K562 (cell line): ENCODE measurements at regions not wholly inside any gene's neighbourhood (a gene's known extent, or its start where the extent isn't known, plus 50 kb on each side); places are given as distances from the start of the nearest gene placed in this dataset.

Source experiments
- ATAC-seq: fragments of 200-7000 bp; cut with Tn5 transposase; 3 replicates; pipeline ENCODE4 v1.9.1; 2020; ENCODE audit warnings: moderate library complexity
- BruUV-seq: library from RNA; stranded (reverse); fragments of 400-500 nt; replicated peaks from 2 replicates; lab custom pipeline; 2021; lab: Mats Ljungman, UMichigan
- CTCF ChIA-PET: fragments of 300-600 bp; formaldehyde crosslinking; extraction: SDS; loops from one replicate; lab custom pipeline; 2021; ENCODE audit warnings: low intra/inter-chr PET ratio; lab: Yijun Ruan, JAX
- POLR2A ChIA-PET: fragments of 300-600, 350-650 bp; sonication (Branson Sonifier 250); formaldehyde crosslinking; extraction: SDS; loops from one replicate; lab custom pipeline; 2021; ENCODE audit warnings: antibody characterized with exemption, inconsistent platforms; lab: Yijun Ruan, JAX
- DNase-seq, 4 experiments: peaks; one replicate each; pipeline versions ENCODE4 v3.0.0 to v3.0.0-alpha.2; 2011 to 2018; ENCODE audit warnings: low spot score in 3 of 4, mixed read lengths in 3 of 4; ENCODE audit errors: extremely low read depth in 1 of 4
- FAIRE-seq: peaks from 2 replicates; lab custom pipeline; 2011; peaks lifted over from hg19 to GRCh38; lab: Jason Lieb, UNC
- H2AFZ ChIP-seq: 2 replicates; pipeline ENCODE4 v1.6.0; 2011; ENCODE audit warnings: low read depth, low read length, control low read depth, inconsistent platforms
- H3K27ac ChIP-seq: fragments of 200-600 bp; 3 replicates; pipeline ENCODE4 v1.8.0; 2011; ENCODE audit warnings: low read depth, mild to moderate bottlenecking, control low read depth, inconsistent platforms, low read length, moderate library complexity, mixed read lengths; ENCODE audit errors: extremely low read depth
- H3K27me3 ChIP-seq, 2 experiments: fragments of 300-600 bp in 1 of 2; 2 replicates in 1 of 2; 3 replicates in 1 of 2; pipeline versions ENCODE4 v1.6.0 to v1.8.0; 2011; ENCODE audit warnings: inconsistent platforms in 2 of 2, low read length in 2 of 2, mild to moderate bottlenecking in 1 of 2, mixed read lengths in 1 of 2, moderate library complexity in 1 of 2; ENCODE audit not compliant: control insufficient read depth in 2 of 2, insufficient read depth in 2 of 2
- H3K36me3 ChIP-seq: fragments of 300-600 bp; 3 replicates; pipeline ENCODE4 v1.8.0; 2011; ENCODE audit warnings: mild to moderate bottlenecking, low read length, inconsistent platforms; ENCODE audit not compliant: control insufficient read depth, insufficient read depth
- H3K4me1 ChIP-seq, 2 experiments: fragments of 200-600 bp in 1 of 2; replicated peaks in 1 of 2; 2 replicates in 1 of 2; 3 replicates in 1 of 2; pipeline versions ENCODE4 v1.5.1 to v1.8.0; 2011; ENCODE audit warnings: inconsistent platforms in 2 of 2, low read length in 2 of 2, mild to moderate bottlenecking in 1 of 2, mixed read lengths in 1 of 2, moderate library complexity in 1 of 2; ENCODE audit not compliant: control insufficient read depth in 2 of 2, insufficient read depth in 2 of 2
- H3K4me2 ChIP-seq: 2 replicates; pipeline ENCODE4 v1.6.1; 2011; ENCODE audit warnings: low read length, control low read depth, inconsistent platforms, mixed read lengths; ENCODE audit not compliant: insufficient read depth
- H3K4me3 ChIP-seq: fragments of 200-600 bp; sonication (generic), shearing (Covaris generic); 2 replicates; pipeline ENCODE4 v1.5.1; 2016; ENCODE audit warnings: control low read depth, inconsistent platforms
- H3K79me2 ChIP-seq: fragments of 200-600 bp; 3 replicates; pipeline ENCODE4 v1.8.0; 2011; ENCODE audit warnings: low read length, inconsistent platforms; ENCODE audit not compliant: control insufficient read depth, insufficient read depth
- H3K9ac ChIP-seq, 2 experiments: 2 replicates each; pipeline versions ENCODE4 v1.6.0 to v1.6.1; 2011; ENCODE audit warnings: low read depth in 2 of 2, low read length in 2 of 2, control low read depth in 1 of 2, inconsistent platforms in 1 of 2, mild to moderate bottlenecking in 1 of 2, mixed read lengths in 1 of 2; ENCODE audit not compliant: insufficient read depth in 1 of 2
- H3K9me1 ChIP-seq: one replicate; pipeline ENCODE4 v1.6.0; 2011; ENCODE audit warnings: inconsistent platforms, mild to moderate bottlenecking, low read length, moderate library complexity; ENCODE audit not compliant: control insufficient read depth, insufficient read depth
- H3K9me3 ChIP-seq: replicated peaks from 2 replicates; pipeline ENCODE4 v1.5.1; 2011; ENCODE audit warnings: low read depth, low read length, inconsistent platforms; ENCODE audit not compliant: control insufficient read depth, insufficient read depth
- H4K20me1 ChIP-seq: replicated peaks from 2 replicates; pipeline ENCODE4 v1.6.1; 2011; ENCODE audit warnings: low read length, inconsistent platforms, mixed read lengths; ENCODE audit not compliant: control insufficient read depth, insufficient read depth
- BRD4 ChIP-seq: fragments of 200-600 bp; sonication (generic); IDR thresholded peaks from 2 replicates; pipeline ENCODE4 v1.6.1; 2017; ENCODE audit warnings: inconsistent platforms
- FOXA3 ChIP-seq, 2 experiments: fragments of 450-650 bp in 1 of 2; sonication (generic) in 1 of 2; formaldehyde crosslinking; IDR thresholded peaks in 1 of 2; conservative IDR thresholded peaks in 1 of 2; 2 replicates each; pipeline versions ENCODE4 v1.4.0 to v1.8.0; 2020 to 2022; ENCODE audit warnings: mild to moderate bottlenecking in 2 of 2, missing genetic modification reagents in 1 of 2
- NFXL1 ChIP-seq: fragments of 450-650 bp; formaldehyde crosslinking; IDR thresholded peaks from 2 replicates; pipeline ENCODE4 v1.4.0; 2021; ENCODE audit warnings: mild to moderate bottlenecking
- NR0B1 ChIP-seq: fragments of 450-650 bp; IDR thresholded peaks from one replicate; pipeline ENCODE4 v1.6.1; 2018; ENCODE audit warnings: mild to moderate bottlenecking, moderate library complexity; ENCODE audit not compliant: partially characterized antibody
- SREBF2 ChIP-seq: sonication (generic); formaldehyde crosslinking; IDR thresholded peaks from 2 replicates; pipeline ENCODE4 v1.4.0; 2020; ENCODE audit warnings: mild to moderate bottlenecking, missing genetic modification reagents
- THAP7 ChIP-seq: fragments of 250-450 bp; sonication (Bioruptor Pico); IDR thresholded peaks from 2 replicates; pipeline ENCODE4 v1.5.0; 2021
- ZBTB17 ChIP-seq: fragments of 450-650 bp; formaldehyde crosslinking; IDR thresholded peaks from 2 replicates; pipeline ENCODE4 v1.4.0; 2020; ENCODE audit warnings: mild to moderate bottlenecking
- WGBS: fragments of 100-300 bp; shearing (Covaris generic); methylation state at CpG from one replicate; pipeline ENCODE4 v1.1.6; 2016; ENCODE audit warnings: low coverage, mixed read lengths; ENCODE audit not compliant: insufficient coverage; ENCODE audit errors: missing lambda C conversion rate; 5-methylcytosine and 5-hydroxymethylcytosine counted together
- in situ Hi-C: fragments of 300-500 bp; cut with MboI; formaldehyde crosslinking; loops from 4 replicates; pipeline ENCODE4 v1.15.0; 2018; ENCODE audit warnings: inconsistent platforms, mixed read lengths
- intact Hi-C: fragments of 100-400 bp; cut with micrococcal nuclease; formaldehyde crosslinking; loops from 2 replicates; pipeline ENCODE4 v1.14.2; 2022

- DNase-seq, result no peak
- H3K9ac ChIP-seq, result no peak overlapping the region
- FAIRE-seq, result no peak
- BruUV-seq, result no TSS peak
- no peaks in the 10 kb centered on the region for H3K9me1 ChIP-seq
- no peak overlapping the region for H3K27ac ChIP-seq
- in situ Hi-C loops (no loop called here), intact Hi-C loops (no loop called here)
- CTCF ChIA-PET, result no interaction called here
- H3K27me3 ChIP-seq, result no peaks in the 10 kb centered on the region
- H4K20me1 ChIP-seq, result no peaks in the 10 kb centered on the region
- H3K9me3 ChIP-seq, result no peaks in the 10 kb centered on the region
- 5% methylated on average over 3 of the region's 3 CpGs for WGBS
- no peak for TF ChIP-seq FOXA3 (CRISPR knock-in tag; conservative IDR thresholded peaks at IDR 0.05 in 1 of 2, IDR thresholded peaks at IDR 0.05 in 1 of 2)
- no peak for TF ChIP-seq ZBTB17 (CRISPR knock-in tag)
- no peak for TF ChIP-seq NR0B1
- H3K4me2 ChIP-seq, result no peak overlapping the region
- H2AFZ ChIP-seq, result no peak overlapping the region
- H3K4me1 ChIP-seq, result no peaks in the 10 kb centered on the region
- ATAC-seq, result no peak
- H3K36me3 ChIP-seq, result no peaks in the 10 kb centered on the region
- H3K79me2 ChIP-seq, result no peaks in the 10 kb centered on the region
- POLR2A ChIA-PET, result no interaction called here
- H3K4me3 ChIP-seq, result no peak overlapping the region
These were observed 705.0 kb downstream of the MECOM start for GRCh38 chr3:168958466-168958865.

GRCh38 chr3:168956076-168956475, 707.4 kb downstream of the MECOM start:
- Histone ChIP-seq H3K4me3 (no peak overlapping the region), H3K79me2 (no peaks in the 10 kb centered on the region), H3K9me1 (no peaks in the 10 kb centered on the region), H3K36me3 (no peaks in the 10 kb centered on the region), H3K4me1 (no peaks in the 10 kb centered on the region), H3K27me3 (no peaks in the 10 kb centered on the region), H2AFZ (no peak overlapping the region), H3K27ac (no peak overlapping the region), H3K9me3 (no peaks in the 10 kb centered on the region), H4K20me1 (no peaks in the 10 kb centered on the region), H3K9ac (no peak overlapping the region), H3K4me2 (no peak overlapping the region)
- 5% methylated on average over 8 of the region's 8 CpGs for WGBS
- DNase-seq (no peak), FAIRE-seq (no peak), ATAC-seq (no peak)
- ChIA-PET CTCF (no interaction called here), POLR2A (no interaction called here)
- TF ChIP-seq BRD4, result no peak
- TF ChIP-seq THAP7 (CRISPR knock-in tag), result no peak
- no peak for TF ChIP-seq NFXL1 (CRISPR knock-in tag)
- TF ChIP-seq SREBF2 (CRISPR knock-in tag), result no peak
- intact Hi-C loops, result no loop called here
- BruUV-seq, result no TSS peak
- in situ Hi-C loops, result no loop called here
